ENCODE measurements at regions not wholly inside any gene's neighbourhood (a gene's known extent, or its start where the extent isn't known, plus 50 kb on each side); places are given as distances from the start of the nearest gene placed in this dataset.

DNA sequence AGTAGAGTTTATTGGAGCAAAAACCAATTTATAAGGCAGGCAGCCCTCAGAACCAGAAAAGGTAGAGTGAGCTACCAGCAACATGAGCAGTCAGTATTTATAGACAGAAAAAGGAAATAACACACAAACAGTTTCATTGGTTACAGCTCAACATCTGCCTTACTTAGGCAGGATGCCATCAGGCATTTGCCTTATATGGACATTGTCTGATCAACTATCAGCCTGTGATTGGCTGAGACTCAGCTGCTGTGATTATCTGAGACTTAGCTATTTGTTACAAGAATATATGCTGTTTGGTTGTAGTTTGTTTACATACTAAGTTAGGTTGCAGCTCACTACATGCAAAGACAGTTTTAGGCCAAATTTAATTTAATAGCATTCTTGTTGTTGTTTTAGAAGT is 60.4 kb upstream of the CDK1 start:
- no peak overlapping the region for H3K4me3 ChIP-seq
- no peaks in the 10 kb centered on the region for H3K27me3 ChIP-seq
- intact Hi-C loops (cut with DNase I) = no loop called here
- H3K9me3 ChIP-seq = no peaks in the 10 kb centered on the region
- DNase-seq (ENCODE audit: extremely low spot score) = no peak
- no peaks in the 10 kb centered on the region for H3K36me3 ChIP-seq
- no peaks in the 10 kb centered on the region for H3K4me1 ChIP-seq
- no peak overlapping the region for H3K27ac ChIP-seq (replicated peaks in 1 of 4)
- TF ChIP-seq, protein P1, sequence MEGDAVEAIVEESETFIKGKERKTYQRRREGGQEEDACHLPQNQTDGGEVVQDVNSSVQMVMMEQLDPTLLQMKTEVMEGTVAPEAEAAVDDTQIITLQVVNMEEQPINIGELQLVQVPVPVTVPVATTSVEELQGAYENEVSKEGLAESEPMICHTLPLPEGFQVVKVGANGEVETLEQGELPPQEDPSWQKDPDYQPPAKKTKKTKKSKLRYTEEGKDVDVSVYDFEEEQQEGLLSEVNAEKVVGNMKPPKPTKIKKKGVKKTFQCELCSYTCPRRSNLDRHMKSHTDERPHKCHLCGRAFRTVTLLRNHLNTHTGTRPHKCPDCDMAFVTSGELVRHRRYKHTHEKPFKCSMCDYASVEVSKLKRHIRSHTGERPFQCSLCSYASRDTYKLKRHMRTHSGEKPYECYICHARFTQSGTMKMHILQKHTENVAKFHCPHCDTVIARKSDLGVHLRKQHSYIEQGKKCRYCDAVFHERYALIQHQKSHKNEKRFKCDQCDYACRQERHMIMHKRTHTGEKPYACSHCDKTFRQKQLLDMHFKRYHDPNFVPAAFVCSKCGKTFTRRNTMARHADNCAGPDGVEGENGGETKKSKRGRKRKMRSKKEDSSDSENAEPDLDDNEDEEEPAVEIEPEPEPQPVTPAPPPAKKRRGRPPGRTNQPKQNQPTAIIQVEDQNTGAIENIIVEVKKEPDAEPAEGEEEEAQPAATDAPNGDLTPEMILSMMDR (IDR thresholded peaks at IDR 0.05) = no peak
- no peak for TF ChIP-seq POLR2AphosphoS5 (IDR thresholded peaks at IDR 0.05)
- TF ChIP-seq POLR2A (IDR thresholded peaks at IDR 0.05; ENCODE audit: low read depth) = no peak
- TF ChIP-seq EP300 (IDR thresholded peaks at IDR 0.05) = no peak

DNA sequence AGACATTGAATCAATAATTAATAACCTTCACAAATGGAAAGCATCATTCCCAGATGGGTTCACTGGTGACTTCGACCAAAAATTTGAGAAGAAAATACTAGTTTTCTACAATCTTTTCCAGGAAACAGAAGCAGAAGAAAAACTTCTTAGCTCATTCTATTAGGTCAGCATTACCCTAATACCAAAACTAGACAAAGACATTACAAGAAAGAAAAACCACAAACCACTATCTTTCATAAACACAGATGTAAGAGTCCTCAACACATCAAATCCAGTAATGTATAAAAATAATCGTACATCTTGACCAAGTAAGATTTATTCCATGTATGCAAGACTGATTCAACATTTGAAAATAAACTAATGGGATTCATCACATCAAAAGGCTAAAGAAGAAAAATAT is 64.0 kb upstream of the CDK1 start:
- DNase-seq (ENCODE audit: extremely low spot score) = no peak
- intact Hi-C loops (cut with DNase I) = no loop called here
- Histone ChIP-seq H3K9me3 (no peaks in the 10 kb centered on the region), H3K27me3 (no peaks in the 10 kb centered on the region), H3K27ac (replicated peaks in 1 of 4) (no peak overlapping the region), H3K36me3 (no peaks in the 10 kb centered on the region), H3K4me3 (no peak overlapping the region), H3K4me1 (no peaks in the 10 kb centered on the region)
- 80% methylated on average over 2 of the region's 2 CpGs for WGBS
- TF ChIP-seq EP300 (IDR thresholded peaks at IDR 0.05) (no peak), POLR2A (IDR thresholded peaks at IDR 0.05; ENCODE audit: low read depth) (no peak), POLR2AphosphoS5 (IDR thresholded peaks at IDR 0.05) (no peak)
- TF ChIP-seq, protein P1 (IDR thresholded peaks at IDR 0.05) = no peak

DNA sequence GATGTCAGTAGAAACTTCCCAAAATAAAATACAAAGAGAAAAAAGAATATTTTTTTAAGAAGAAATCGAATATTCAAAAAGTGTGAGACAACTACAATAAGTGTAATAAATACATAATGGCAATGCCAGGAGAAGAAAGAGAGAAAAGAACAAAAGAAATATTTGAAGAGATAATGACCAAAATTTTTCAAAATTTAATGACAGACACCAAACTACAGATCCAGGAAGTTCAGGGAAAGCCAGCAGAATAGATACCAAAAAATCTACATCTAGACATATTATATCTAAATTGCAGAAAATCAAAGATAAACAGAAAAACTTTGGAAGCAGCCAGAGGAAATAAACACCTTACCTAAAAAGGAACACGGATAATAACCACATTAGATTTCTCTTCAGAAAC is 66.8 kb upstream of the CDK1 start:
- no peaks in the 10 kb centered on the region for H3K9me3 ChIP-seq
- no peaks in the 10 kb centered on the region for H3K27me3 ChIP-seq
- H3K4me3 ChIP-seq = no peak overlapping the region
- no peaks in the 10 kb centered on the region for H3K36me3 ChIP-seq
- intact Hi-C loops (cut with DNase I) = no loop called here
- no peak overlapping the region for H3K27ac ChIP-seq (replicated peaks in 1 of 4)
- 95% methylated on average over 2 of the region's 2 CpGs for WGBS
- DNase-seq (ENCODE audit: extremely low spot score) = no peak
- TF ChIP-seq POLR2A (IDR thresholded peaks at IDR 0.05; ENCODE audit: low read depth) = no peak
- TF ChIP-seq, protein P1 (IDR thresholded peaks at IDR 0.05) = no peak
- no peak for TF ChIP-seq POLR2AphosphoS5 (IDR thresholded peaks at IDR 0.05)
- TF ChIP-seq EP300 (IDR thresholded peaks at IDR 0.05) = no peak
- no peaks in the 10 kb centered on the region for H3K4me1 ChIP-seq

DNA sequence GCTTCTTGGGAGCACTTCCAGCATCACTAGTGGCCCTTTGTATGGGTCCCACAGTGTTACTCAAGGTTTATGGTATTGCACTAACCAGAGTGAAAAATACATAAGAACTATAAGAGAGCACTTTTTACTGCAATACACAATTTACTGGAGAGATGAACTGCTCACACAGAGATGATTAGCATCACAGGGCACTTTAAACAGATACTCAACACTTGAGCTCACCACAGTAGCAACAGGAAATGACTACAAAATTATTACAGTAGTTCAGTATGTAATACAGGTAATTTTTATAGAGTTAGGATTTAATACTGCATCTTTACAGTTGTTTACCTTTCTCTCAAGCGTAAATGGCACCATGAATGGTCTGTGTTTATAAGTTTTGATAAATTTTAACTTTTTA is 68.2 kb upstream of the CDK1 start:
- intact Hi-C loops (cut with DNase I) = no loop called here
- Histone ChIP-seq H3K9me3 (no peaks in the 10 kb centered on the region), H3K4me1 (no peaks in the 10 kb centered on the region), H3K27ac (replicated peaks in 1 of 4) (no peak overlapping the region), H3K27me3 (no peaks in the 10 kb centered on the region), H3K36me3 (no peaks in the 10 kb centered on the region), H3K4me3 (no peak overlapping the region)
- no peak for DNase-seq (ENCODE audit: extremely low spot score)
- WGBS = 100% methylated on average over 1 of the region's 1 CpG
- TF ChIP-seq POLR2AphosphoS5 (IDR thresholded peaks at IDR 0.05) (no peak), EP300 (IDR thresholded peaks at IDR 0.05) (no peak)

DNA sequence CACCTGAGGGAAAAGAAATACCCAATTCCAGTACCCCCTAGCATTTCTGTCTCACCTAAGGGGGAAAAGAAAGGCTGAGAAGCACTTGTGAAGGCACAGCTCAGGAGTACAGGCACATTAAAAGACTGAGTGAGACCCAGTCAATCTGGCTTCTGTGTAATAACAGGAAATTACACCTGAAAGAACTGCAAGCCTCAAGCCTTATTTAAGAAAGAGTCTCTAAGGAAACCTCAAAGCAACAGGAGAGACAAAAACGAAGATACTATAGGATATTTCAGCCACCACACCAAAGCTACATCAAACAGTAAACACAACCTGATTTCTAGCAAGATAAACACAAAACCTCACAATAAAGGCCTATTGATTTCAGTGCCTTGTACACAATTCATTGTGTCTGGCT is 69.6 kb upstream of the CDK1 start:
- Histone ChIP-seq H3K27me3 (no peaks in the 10 kb centered on the region), H3K27ac (replicated peaks in 1 of 4) (no peak overlapping the region), H3K4me1 (no peaks in the 10 kb centered on the region), H3K9me3 (no peaks in the 10 kb centered on the region), H3K36me3 (no peaks in the 10 kb centered on the region), H3K4me3 (no peak overlapping the region)
- TF ChIP-seq POLR2AphosphoS5 (IDR thresholded peaks at IDR 0.05) = no peak
- no peak for TF ChIP-seq EP300 (IDR thresholded peaks at IDR 0.05)
- TF ChIP-seq, protein P1 (IDR thresholded peaks at IDR 0.05) = no peak
- TF ChIP-seq POLR2A (IDR thresholded peaks at IDR 0.05; ENCODE audit: low read depth) = no peak
- WGBS = 41% methylated on average over 1 of the region's 1 CpG
- intact Hi-C loops (cut with DNase I) = no loop called here
- DNase-seq (ENCODE audit: extremely low spot score) = no peak

Measured in esophagus muscularis mucosa (tissue), 4 donors.